ENCODE measurements at regions not wholly inside any gene's neighbourhood (a gene's known extent, or its start where the extent isn't known, plus 50 kb on each side); places are given as distances from the start of the nearest gene placed in this dataset.
A peak's percentile ranks its signal among the peaks of the same experiment; 100 is the strongest.

- DNase-seq (ENCODE audit: low read depth) = no peak
These were observed 358.4 kb downstream of the TMEM38B start for GRCh38 chr9:106052735-106053134.

DNA sequence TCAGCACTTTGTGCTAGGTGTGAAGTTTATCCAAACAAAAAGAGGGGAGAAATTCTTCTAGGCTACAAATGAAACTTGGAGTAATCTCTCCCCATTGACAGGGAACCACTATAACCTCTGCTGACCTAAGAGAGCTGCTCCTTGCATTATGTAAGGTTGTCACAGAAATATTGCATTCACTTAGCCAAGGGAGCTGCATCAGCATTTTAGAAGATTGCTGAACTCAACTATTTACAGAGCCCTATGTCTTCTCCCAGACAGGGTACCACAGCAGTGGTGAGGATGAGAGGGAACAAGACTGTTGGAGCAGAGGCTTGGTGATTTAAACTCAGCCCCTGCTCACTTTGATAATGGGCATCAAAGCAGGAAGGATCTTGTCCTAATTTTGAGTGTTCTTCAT, 362.0 kb downstream of the TMEM38B start:
- DNase-seq (ENCODE audit: low read depth) = no peak

DNA sequence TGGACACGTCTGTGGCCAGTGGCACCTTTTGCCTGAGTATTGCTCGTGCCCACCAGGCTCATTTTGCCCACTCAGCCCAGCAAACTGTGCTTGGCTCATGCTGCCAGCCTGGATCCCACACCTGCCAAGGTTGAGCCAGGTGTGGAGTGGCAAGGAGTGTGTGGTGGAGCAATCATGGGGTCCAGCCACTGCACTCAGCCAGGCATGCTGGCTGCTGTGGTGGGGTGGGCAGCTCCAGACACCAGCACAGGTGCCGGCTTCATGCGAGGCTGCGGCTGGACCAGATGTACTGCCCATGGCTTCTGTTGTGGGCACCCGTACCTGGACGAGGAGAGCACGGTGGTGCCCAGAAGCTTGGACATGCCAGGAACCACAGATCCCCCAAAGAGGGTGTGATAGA, 364.1 kb downstream of the TMEM38B start:
- DNase-seq (ENCODE audit: low read depth) = no peak

DNA sequence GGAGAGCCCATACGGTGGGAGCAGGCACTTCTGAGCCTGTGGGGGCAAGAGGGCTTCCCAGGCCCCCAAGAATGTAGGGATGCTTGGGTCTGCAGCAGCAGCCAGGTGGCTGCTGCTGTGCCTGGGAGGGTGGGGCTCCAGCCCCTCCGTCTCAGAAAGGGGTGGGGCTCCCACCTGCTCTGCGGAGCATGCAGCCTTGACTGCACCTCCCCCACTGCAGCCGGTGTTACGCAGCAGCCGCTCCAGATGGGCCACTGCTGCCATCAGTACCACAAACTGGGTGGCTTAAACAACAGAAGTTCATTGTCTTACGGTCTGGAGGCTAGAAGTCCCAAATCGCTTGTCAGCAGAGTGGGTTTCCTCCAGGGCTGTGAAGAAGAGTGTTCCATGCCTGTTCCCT, 365.5 kb downstream of the TMEM38B start:
- DNase-seq (ENCODE audit: low read depth) = no peak

- DNase-seq (ENCODE audit: low read depth) = no peak
These were observed 366.5 kb downstream of the TMEM38B start for GRCh38 chr9:106060885-106061284.

DNA sequence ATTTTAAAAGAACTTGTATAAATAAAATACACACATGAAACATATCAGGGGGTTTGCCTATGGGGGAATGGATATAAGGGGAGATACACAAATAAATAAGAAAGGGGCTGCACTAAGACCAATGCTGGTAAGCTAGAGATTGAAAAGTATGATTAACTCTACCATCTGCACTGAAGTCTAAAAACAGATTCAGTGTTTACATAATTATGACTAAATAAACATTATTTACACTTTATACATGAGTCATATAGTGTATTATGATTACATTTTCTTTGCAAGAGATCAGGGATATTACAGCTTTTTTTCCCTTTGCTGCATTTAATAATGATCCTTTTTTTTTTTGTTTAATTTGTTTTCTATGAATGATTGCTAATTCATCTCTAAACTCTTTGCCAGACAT, 367.9 kb downstream of the TMEM38B start:
- no peak for DNase-seq (ENCODE audit: low read depth)

GRCh38 chr9:106065136-106065535, 370.8 kb downstream of the TMEM38B start:
- DNase-seq (ENCODE audit: low read depth) = no peak

DNA sequence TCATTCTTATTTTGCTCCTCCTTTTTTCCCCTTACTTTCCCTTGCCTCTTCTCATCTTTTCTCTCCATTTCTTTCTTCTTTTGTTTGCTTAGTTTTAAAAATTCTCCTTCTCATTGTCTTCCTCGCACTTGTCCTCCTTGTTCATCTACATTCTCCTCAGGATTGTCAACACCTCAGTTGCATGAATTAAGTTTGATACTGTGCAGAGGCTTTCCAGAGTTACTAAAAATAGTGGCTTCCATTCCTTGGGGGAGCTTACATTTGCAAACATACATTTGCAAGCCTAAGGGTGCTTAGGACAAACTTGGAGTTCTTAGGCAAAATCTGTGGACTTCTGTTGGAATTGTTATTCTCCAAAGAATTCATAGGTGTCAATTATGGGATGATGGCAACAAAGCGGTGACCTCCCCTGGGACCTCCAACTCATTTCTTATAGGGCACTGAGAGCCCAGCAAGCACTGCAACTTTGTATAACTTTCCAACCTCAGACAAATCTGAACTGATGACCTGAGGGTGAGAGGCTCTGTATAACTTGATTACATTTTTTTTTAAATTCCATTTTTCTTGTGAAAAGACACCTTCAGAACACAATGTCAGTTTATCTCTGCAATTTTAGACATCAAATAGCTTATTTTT, 371.4 kb downstream of the TMEM38B start:
- DNase-seq (ENCODE audit: low read depth) = no peak

GRCh38 chr9:106066940-106067524, 372.7 kb downstream of the TMEM38B start:
- DNase-seq (ENCODE audit: low read depth) = no peak

GRCh38 chr9:106069241-106069640, 374.9 kb downstream of the TMEM38B start:
- no peak for DNase-seq (ENCODE audit: low read depth)

DNA sequence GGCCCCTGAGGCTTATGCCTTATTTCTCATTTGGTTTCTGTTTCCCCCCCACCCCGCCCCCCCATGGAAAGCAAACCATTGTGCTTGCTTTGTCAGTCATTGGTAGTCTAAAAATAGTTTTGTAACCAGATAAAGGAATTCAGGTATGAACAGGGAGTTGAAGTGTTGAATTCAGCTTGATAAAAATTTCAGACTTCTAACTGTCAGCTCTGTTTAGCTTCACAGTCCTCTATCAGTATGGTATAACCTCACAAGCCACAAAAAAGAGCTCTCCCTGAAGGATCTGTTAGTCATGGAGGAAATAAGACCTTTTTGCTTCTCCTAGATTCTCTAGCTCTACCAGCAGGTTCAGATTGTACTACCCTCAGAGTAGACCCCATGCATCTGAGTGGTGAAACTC, 378.1 kb downstream of the TMEM38B start:
- no peak for DNase-seq (ENCODE audit: low read depth)

DNA sequence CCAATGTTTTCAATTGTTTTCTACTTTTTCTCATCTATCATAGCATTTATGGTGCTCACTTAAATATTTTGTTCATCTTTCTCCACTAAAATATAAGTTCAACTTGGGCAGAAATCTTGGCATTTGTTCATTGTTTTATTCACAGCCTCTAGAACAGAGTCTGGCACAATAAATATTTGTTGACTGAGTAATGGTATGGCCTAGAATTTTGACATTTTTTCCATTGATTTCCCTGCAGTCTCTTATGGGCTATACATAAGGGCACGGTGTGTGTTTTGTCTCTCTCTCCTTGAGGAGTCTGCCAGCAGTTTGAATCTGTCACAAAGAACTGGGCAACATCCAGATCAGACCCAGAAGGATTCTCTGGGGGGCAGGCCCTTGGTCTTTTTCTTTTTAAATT, 379.7 kb downstream of the TMEM38B start:
- no peak for DNase-seq (ENCODE audit: low read depth)

DNA sequence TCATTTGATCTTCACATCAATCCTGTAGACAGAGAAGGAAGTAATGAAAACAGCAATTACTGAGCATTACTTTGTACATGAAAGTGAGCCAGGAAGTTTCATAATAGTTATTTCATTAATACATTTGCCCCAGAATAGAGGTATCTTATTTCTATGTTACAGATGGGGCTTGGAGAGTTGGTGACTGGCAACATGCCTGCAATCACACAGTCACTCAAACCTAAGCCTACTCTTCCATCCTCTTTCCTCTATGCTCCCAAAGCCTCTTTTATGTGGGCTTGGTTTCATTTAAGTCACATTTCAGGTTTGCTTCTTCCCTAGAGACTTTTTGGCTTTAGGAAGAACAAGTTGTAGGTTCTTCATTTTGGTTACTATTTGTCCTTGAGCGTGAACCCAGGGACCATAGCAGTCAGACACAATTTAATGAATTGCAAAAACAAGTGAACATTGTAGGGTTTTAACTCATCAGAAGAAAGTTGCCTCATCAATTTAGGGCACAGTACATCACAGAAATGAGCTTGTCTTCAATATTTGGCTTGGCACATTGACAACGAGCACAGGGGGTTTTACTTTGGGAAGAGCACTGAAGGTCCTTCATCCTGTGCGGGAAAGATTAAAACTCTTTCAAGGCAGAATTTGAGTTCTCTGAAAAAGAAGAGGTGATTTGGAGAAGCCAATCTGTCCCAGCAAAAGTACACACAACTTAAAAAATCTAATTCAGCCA, 381.1 kb downstream of the TMEM38B start:
- no peak for DNase-seq (ENCODE audit: low read depth)

DNA sequence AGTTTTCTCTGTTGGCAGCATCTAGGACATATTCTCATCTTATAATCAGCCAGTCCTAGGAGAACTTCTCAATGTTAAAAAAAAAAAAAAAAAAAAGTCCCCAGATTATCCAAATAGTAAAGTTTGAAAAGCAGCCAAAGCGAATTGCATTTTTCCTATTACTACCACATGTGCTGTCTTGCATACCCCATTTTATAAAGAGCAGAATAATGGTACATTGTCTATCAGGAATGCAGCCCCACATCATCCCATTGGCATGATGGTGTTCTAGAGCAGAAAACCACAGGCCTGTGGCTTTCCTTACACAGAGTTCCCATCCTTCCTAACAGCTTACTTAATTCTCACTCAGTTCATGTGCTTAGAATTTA, 381.6 kb downstream of the TMEM38B start:
- DNase-seq (ENCODE audit: low read depth) = peak; percentile 44

GRCh38 chr9:106076711-106077110, 382.4 kb downstream of the TMEM38B start:
- DNase-seq (ENCODE audit: low read depth) = no peak

DNA sequence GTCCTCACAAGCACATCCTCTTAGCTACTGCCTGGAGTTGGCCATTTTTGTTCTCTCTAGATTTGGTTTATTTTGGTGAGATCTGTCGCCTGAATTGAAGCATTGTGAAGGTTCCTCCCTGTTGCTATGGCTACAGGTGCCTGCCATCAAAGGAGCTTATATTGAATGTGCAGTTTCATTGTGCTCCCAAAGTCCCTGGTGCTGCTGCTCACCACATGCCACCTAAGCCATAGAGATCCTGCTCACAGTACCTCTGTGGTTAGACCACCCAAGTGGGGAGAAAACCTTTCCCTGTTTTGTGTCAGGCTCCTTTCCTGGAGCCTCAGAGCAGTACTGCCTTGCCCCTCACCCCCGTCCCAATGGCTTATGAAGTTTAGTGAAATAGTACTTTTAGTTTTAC, 383.4 kb downstream of the TMEM38B start:
- no peak for DNase-seq (ENCODE audit: low read depth)

DNA sequence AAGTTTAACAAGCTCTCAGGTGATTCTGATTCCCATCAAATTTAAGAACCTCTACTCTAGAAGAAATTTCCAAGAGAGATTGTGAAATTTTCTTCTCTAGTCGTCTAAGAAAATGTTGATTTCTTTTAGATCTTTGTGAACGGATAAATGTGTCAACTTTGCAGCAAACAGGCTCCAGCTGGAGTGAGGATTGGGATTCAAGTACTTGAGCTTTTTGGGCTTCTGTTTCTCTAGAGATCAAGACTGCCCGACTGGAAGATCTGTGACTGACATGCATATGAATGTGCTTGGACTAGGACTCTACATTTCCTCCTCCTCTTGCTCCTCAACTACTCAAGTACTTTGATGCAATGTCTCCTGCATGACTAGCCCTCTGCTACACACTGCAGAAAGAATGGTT, 388.3 kb downstream of the TMEM38B start:
- no peak for DNase-seq (ENCODE audit: low read depth)

GRCh38 chr9:106084702-106085101, 390.4 kb downstream of the TMEM38B start:
- no peak for DNase-seq (ENCODE audit: low read depth)

- no peak for DNase-seq (ENCODE audit: low read depth)
These were observed 391.1 kb downstream of the TMEM38B start for GRCh38 chr9:106085479-106085878.

DNA sequence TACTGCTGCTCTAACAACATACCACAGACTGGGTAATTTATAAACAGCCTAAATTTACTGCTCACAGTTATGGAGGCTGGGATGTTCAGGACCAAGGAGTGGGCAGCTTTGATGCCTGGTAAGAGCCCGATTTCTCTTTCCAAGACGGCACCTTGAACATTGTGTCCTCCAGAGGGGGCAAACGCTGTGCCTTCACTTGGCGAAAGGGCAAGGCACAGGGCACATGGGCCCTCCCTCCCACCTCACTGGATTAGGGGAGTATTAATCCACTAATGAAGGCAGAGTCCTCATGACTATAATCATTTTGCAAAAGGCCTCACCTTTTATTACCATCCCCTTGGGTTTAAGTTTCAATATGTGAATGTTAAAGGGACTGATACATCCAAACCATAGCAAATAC, 397.7 kb downstream of the TMEM38B start:
- no peak for DNase-seq (ENCODE audit: low read depth)

DNA sequence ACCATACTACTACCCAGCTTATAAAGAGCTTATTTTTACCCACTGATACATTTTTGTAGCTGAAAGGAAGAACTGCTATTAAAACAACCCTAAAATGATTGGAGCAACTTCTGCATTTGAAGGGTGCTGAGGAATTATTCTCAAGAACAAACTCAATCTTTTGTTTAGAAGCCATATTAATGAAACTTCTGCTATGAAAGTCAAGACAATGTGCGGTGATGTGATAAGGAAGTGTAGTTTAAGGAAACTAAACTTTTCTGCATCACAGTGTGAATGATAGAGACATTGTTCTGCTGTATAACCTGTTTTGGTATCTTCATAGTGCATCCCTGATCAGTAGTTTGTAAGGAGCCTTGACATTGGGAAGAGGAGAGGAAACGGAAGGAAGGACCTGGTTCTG, 408.5 kb downstream of the TMEM38B start:
- DNase-seq (ENCODE audit: low read depth) = no peak

GRCh38 chr9:106104887-106105286, 410.5 kb downstream of the TMEM38B start:
- no peak for DNase-seq (ENCODE audit: low read depth)

GRCh38 chr9:106106396-106106795, 412.1 kb downstream of the TMEM38B start:
- no peak for DNase-seq (ENCODE audit: low read depth)

- no peak for DNase-seq (ENCODE audit: low read depth)
These were observed 413.4 kb downstream of the TMEM38B start for GRCh38 chr9:106107716-106108115.

All from M059J (cell line).